Adrenal gland (tissue), 9 donors: ENCODE measurements at regions not wholly inside any gene's neighbourhood (a gene's known extent, or its start where the extent isn't known, plus 50 kb on each side); places are given as distances from the start of the nearest gene placed in this dataset.

ENCODE experiments used
- DNase-seq, 7 donors: peaks; one replicate each; pipeline ENCODE4 v3.0.0-alpha.2; 2019 to 2020
- H3K27ac ChIP-seq, 5 donors: fragments of 200-600 bp; sonication (generic) in 4 of 5; 1 replicate in 3 of 5; 2 replicates in 2 of 5; pipeline versions ENCODE4 v1.5.1 to v1.8.0; 2016 to 2020; ENCODE audit warnings: mild to moderate bottlenecking in 1 of 5
- H3K27me3 ChIP-seq: fragments of 200-600 bp; 2 replicates; pipeline ENCODE4 v1.8.0; 2021
- H3K36me3 ChIP-seq, 2 donors: fragments of 200-600 bp; replicated peaks in 1 of 2; 1 replicate in 1 of 2; 2 replicates in 1 of 2; pipeline versions ENCODE4 v1.5.1 to v1.8.0; 2018 to 2022
- H3K4me1 ChIP-seq, 2 donors: fragments of 200-600 bp; replicated peaks in 1 of 2; 1 replicate in 1 of 2; 2 replicates in 1 of 2; pipeline versions ENCODE4 v1.5.1 to v1.8.0; 2018 to 2021
- H3K4me3 ChIP-seq, 4 donors: fragments of 200-600 bp; sonication (generic) in 3 of 4; one replicate each; pipeline ENCODE4 v1.5.1; 2016 to 2018
- H3K9me3 ChIP-seq, 3 donors: fragments of 200-600 bp; sonication (generic) in 1 of 3; replicated peaks in 1 of 3; 1 replicate in 2 of 3; 2 replicates in 1 of 3; pipeline versions ENCODE4 v1.5.1 to v1.8.0; 2016 to 2021
- POLR2A ChIP-seq, 2 donors: fragments of 450-650 bp; IDR thresholded peaks; one replicate each; pipeline ENCODE4 v1.6.1; 2017; ENCODE audit warnings: antibody characterized with exemption in 2 of 2, mild to moderate bottlenecking in 2 of 2, moderate library complexity in 1 of 2
- WGBS, 4 donors: extraction: QIAGEN DNeasy Blood & Tissue Kit in 2 of 4; methylation state at CpG; one replicate each; pipeline versions ENCODE4 v1.1.5 to v1.1.7; 2013 to 2017; 5-methylcytosine and 5-hydroxymethylcytosine counted together
- intact Hi-C, 2 donors: fragments of 100-400 bp; cut with DNase I; formaldehyde crosslinking; loops; one replicate each; pipeline versions ENCODE4 v1.14.1 to v1.15.0; 2022 to 2023
- TF ChIP-seq, protein P1 (sequence below), 6 experiments: fragments of 450-650 bp in 4 of 6; fragments of 200-600 bp in 2 of 6; sonication (generic) in 1 of 6; IDR thresholded peaks; 1 replicate in 5 of 6; 2 replicates in 1 of 6; pipeline versions ENCODE4 v1.5.1 to v1.8.0; 2016 to 2021; ENCODE audit warnings: antibody characterized with exemption in 6 of 6, mild to moderate bottlenecking in 2 of 6, moderate library complexity in 1 of 6
- donor health status: healthy with polysubstance abuse.
- donor health status: Bipolar disorder and iron deficiency.
- donor health status: DM: yes; HTN: yes; CAD: no.
- donor health status: DM: no; HTN: no; CAD: no.
- donor health status: DM: no; HTN: no; CAD: no.

DNA sequence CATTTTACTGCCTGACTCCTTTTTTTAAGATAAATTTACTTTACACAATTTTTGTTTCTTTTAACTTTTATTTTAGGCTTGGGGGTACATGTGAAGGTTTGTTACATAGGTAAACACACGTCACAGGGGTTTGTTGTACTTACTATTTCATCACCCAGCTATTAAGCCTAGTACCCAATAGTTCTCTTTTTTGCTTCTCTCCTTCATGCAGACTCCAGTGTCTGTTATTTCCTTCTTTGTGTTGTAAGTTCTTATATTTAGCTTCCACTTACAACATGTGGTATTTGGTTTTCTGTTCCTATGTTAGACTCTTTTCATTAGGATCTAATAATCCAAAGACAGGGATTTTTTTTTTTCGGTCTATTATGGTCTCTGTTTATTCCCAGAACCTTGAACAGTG is 83.5 kb upstream of the CCN6 start:
- no peak for DNase-seq
- H3K9me3 ChIP-seq = no peaks in the 10 kb centered on the region
- intact Hi-C loops = no loop called here
- H3K4me3 ChIP-seq = no peak overlapping the region
- no peaks in the 10 kb centered on the region for H3K4me1 ChIP-seq
- H3K27ac ChIP-seq = no peak overlapping the region
- 59 to 74% (median 68%) methylated on average over 2 of the region's 2 CpGs for WGBS, 4 donors
- no peaks in the 10 kb centered on the region for H3K36me3 ChIP-seq
- H3K27me3 ChIP-seq = no peaks in the 10 kb centered on the region
- TF ChIP-seq POLR2A (IDR thresholded peaks at IDR 0.05) = no peak
- TF ChIP-seq, protein P1, sequence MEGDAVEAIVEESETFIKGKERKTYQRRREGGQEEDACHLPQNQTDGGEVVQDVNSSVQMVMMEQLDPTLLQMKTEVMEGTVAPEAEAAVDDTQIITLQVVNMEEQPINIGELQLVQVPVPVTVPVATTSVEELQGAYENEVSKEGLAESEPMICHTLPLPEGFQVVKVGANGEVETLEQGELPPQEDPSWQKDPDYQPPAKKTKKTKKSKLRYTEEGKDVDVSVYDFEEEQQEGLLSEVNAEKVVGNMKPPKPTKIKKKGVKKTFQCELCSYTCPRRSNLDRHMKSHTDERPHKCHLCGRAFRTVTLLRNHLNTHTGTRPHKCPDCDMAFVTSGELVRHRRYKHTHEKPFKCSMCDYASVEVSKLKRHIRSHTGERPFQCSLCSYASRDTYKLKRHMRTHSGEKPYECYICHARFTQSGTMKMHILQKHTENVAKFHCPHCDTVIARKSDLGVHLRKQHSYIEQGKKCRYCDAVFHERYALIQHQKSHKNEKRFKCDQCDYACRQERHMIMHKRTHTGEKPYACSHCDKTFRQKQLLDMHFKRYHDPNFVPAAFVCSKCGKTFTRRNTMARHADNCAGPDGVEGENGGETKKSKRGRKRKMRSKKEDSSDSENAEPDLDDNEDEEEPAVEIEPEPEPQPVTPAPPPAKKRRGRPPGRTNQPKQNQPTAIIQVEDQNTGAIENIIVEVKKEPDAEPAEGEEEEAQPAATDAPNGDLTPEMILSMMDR (IDR thresholded peaks at IDR 0.05) = no peak

DNA sequence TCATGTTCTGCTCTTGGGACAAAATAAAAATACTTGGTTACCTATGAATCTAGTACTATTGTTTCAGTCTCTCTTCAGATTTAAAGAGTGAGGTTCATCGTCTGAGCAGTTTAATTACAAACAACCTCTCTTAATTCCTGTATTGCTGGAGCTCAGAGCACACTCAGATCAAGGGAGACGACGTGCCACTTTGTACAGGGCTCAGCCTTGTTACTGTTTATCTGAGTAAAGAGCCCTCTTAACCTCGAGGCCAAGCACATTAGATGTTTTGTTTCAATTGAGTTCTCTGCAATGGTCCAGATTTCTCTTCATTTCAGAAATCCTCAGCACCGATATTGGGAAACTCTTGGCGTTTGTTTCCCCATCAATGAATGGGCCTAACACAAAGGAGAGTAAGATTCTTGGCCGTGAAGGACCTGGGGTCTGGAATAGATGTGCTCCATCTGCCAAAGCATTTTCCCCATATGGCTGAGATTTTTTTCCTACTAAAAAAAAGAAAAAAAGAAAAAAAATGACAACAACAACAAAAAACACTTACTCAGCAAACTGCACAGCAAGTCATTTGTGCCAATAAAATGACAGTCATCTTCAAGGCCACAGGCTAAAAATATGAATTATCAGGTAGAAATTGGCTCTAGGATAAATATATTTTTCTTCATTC is 82.6 kb upstream of the CCN6 start:
- 71 to 79% (median 77%) methylated on average over 7 of the region's 7 CpGs for WGBS, 4 donors
- Histone ChIP-seq H3K9me3 (no peaks in the 10 kb centered on the region), H3K36me3 (no peaks in the 10 kb centered on the region), H3K4me1 (no peaks in the 10 kb centered on the region), H3K4me3 (no peak overlapping the region), H3K27ac (no peak overlapping the region), H3K27me3 (no peaks in the 10 kb centered on the region)
- intact Hi-C loops = no loop called here
- TF ChIP-seq POLR2A (IDR thresholded peaks at IDR 0.05) = no peak
- TF ChIP-seq, protein P1 (IDR thresholded peaks at IDR 0.05) = no peak
- no peak for DNase-seq

DNA sequence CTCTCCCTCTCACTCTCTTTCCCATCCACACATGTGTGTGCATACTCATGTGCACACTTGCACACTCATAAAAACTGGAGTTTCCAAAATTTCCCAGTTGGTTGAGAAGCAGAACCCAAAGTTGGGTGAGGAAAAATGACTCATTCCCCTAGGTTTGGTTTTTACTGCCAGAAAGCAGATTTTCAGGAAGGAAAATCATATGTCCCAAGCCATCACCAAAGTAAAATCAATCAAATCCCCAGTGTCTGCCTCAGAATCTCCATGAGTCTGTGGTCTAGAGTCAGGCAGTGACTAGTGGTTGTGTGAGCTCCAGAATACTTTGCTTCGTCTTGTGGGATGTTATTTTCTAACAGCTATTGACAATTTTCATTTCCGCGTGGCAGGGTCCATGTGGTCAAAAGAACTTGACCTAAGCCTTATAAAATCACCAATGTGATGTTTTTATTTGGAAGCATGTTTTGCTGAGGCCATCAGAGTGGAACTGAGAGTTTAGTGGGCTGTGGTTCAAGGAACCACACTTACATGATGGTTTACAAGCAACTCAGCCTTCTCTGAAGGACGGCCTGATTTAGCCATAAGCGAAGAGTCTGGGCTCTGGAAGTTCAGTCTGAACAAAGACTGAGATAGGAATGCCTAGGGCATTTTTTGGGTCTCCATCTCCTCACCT is 81.9 kb upstream of the CCN6 start:
- intact Hi-C loops = no loop called here
- WGBS, 4 donors = 82 to 92% (median 88%) methylated on average over 5 of the region's 5 CpGs
- Histone ChIP-seq H3K27ac (peak overlapping the region in 1 of 5 donors; percentile 84), H3K36me3 (no peaks in the 10 kb centered on the region), H3K9me3 (no peaks in the 10 kb centered on the region), H3K27me3 (no peaks in the 10 kb centered on the region), H3K4me3 (no peak overlapping the region), H3K4me1 (no peaks in the 10 kb centered on the region)
- no peak for DNase-seq
- no peak for TF ChIP-seq POLR2A (IDR thresholded peaks at IDR 0.05)
- TF ChIP-seq, protein P1 (IDR thresholded peaks at IDR 0.05) = no peak

DNA sequence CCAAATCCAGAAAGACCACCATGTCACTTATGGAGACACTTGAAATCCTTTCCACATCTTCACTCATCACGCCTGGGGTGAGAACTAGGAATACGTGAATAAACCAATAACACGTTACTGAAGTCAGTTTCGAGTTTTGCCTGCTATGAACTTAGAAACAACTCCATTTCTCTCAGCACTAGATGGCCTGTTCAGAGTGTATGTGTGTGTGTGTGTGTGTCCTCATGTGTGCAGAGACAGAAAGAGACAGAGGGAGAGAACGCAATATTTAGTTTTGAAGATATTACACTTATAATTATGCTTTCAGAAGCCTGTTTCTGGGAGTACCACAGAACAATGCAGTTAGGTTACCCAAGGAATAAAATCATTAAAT is 81.2 kb upstream of the CCN6 start:
- Histone ChIP-seq H3K4me3 (no peak overlapping the region), H3K36me3 (no peaks in the 10 kb centered on the region), H3K4me1 (no peaks in the 10 kb centered on the region), H3K27ac (peak overlapping the region in 3 of 5 donors; percentile 13 to 84 (median 47)), H3K9me3 (no peaks in the 10 kb centered on the region), H3K27me3 (no peaks in the 10 kb centered on the region)
- no peak for DNase-seq
- WGBS, 4 donors = 81 to 88% (median 87%) methylated on average over 5 of the region's 5 CpGs
- TF ChIP-seq POLR2A (IDR thresholded peaks at IDR 0.05) = no peak
- TF ChIP-seq, protein P1 (IDR thresholded peaks at IDR 0.05) = no peak
- intact Hi-C loops = no loop called here
